Fibroblast of villous mesenchyme (primary cell): ENCODE measurements at regions not wholly inside any gene's neighbourhood (a gene's known extent, or its start where the extent isn't known, plus 50 kb on each side); places are given as distances from the start of the nearest gene placed in this dataset.

Source experiments
- DNase-seq: peaks from one replicate; pipeline ENCODE4 v3.0.0-alpha.2; 2010; ENCODE audit warnings: low read depth
- H3K4me3 ChIP-seq: 2 replicates; pipeline ENCODE4 v1.5.1; 2011; ENCODE audit warnings: low read depth, mild to moderate bottlenecking, low read length
- TF ChIP-seq, protein P1 (sequence below): IDR thresholded peaks from 2 replicates; pipeline ENCODE4 v1.5.1; 2012; ENCODE audit warnings: low read depth, mild to moderate bottlenecking, low read length; ENCODE audit not compliant: insufficient read depth

GRCh38 chr1:79785964-79786363, 779.4 kb upstream of the ADGRL4 start:
- TF ChIP-seq, protein P1, sequence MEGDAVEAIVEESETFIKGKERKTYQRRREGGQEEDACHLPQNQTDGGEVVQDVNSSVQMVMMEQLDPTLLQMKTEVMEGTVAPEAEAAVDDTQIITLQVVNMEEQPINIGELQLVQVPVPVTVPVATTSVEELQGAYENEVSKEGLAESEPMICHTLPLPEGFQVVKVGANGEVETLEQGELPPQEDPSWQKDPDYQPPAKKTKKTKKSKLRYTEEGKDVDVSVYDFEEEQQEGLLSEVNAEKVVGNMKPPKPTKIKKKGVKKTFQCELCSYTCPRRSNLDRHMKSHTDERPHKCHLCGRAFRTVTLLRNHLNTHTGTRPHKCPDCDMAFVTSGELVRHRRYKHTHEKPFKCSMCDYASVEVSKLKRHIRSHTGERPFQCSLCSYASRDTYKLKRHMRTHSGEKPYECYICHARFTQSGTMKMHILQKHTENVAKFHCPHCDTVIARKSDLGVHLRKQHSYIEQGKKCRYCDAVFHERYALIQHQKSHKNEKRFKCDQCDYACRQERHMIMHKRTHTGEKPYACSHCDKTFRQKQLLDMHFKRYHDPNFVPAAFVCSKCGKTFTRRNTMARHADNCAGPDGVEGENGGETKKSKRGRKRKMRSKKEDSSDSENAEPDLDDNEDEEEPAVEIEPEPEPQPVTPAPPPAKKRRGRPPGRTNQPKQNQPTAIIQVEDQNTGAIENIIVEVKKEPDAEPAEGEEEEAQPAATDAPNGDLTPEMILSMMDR: no peak
- DNase-seq: no peak

DNA sequence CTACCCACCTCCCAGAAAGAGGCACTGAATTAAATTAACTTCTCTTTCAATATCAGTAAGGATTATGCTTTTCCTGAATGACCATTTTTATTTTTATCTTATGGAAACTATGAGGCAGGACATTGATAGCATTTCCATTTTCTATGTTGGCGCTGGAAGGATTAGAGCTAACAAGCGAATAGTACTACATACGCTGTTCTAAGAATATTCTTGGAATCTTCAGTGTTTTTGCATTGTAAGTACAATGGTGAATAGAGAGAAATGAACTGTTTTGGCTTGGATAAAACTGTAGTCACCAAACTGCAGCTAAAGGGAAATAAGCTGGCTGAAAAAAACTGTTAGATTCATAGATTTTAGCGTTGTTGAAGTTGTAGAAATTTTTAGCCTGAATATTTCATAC, 779.0 kb upstream of the ADGRL4 start:
- DNase-seq: no peak
- TF ChIP-seq, protein P1: no peak
- no peak overlapping the region for H3K4me3 ChIP-seq

More at GRCh38 chr1:79785964-79786363, 779.4 kb upstream of the ADGRL4 start:
- no peak overlapping the region for H3K4me3 ChIP-seq

GRCh38 chr1:79781261-79781660, 774.7 kb upstream of the ADGRL4 start:
- H3K4me3 ChIP-seq: no peak overlapping the region
- DNase-seq: peak; percentile 1
- TF ChIP-seq, protein P1: no peak

DNA sequence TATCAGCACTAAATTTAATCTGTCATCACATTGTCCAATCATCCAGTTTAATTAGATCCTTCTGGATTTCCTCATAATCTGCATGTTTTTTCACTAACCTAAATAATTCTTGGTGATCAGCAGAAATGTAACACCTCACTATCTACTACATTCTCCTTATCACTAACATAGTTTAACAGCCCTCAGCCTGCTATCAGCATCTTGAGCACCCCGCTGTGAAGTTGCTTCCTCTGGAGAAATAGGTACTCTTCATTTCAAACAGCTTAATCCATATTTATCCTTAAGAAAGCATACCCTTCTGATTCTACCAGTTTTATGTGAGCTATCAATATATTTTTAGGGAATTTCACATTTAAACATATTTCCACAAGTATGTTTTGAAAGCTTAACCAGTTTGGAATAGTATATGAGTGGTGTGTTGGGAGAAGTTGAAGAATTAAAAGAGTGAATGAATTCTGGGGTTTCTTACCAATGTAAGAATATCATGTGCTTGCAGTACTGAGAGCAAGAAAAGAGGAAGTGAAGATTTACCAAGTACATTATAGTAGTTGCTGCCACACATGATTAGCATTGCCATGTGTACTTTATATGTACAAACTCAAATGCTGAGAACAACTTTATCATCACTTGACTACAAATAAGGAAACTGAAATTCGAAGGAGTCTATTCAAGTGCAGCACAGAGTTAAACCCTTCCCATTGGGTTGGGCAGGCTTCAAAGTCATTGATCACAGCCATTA, 771.1 kb upstream of the ADGRL4 start:
- no peak for DNase-seq
- no peak overlapping the region for H3K4me3 ChIP-seq
- TF ChIP-seq, protein P1: no peak

GRCh38 chr1:79775402-79775801, 768.9 kb upstream of the ADGRL4 start:
- TF ChIP-seq, protein P1: no peak
- no peak overlapping the region for H3K4me3 ChIP-seq
- no peak for DNase-seq

GRCh38 chr1:79773385-79773784, 766.9 kb upstream of the ADGRL4 start:
- no peak overlapping the region for H3K4me3 ChIP-seq
- TF ChIP-seq, protein P1: no peak

DNA sequence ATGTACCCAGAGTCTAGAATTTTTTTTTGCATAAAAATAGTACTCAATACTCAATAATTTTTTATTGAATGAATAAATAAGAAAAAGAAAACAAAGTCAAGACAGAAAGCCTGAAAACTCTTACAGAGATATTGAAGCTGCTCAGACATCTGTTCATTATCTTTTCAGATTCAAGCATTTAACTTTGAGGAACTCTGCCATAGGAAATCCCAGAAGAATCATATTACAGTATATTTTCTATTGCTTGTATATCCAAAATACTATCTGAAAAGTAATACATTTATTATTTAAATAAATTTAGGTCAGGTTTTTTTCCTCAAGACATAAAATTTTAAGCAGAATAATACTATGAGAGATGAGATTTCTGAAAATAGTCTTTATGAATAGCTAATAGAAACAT, 755.9 kb upstream of the ADGRL4 start:
- TF ChIP-seq, protein P1: no peak
- no peak for DNase-seq

More at GRCh38 chr1:79773385-79773784, 766.9 kb upstream of the ADGRL4 start:
- no peak for DNase-seq

More for the DNA sequence above, 755.9 kb upstream of the ADGRL4 start:
- H3K4me3 ChIP-seq: no peak overlapping the region
